NCI-H2227 (cell line): ENCODE measurements at regions not wholly inside any gene's neighbourhood (a gene's known extent, or its start where the extent isn't known, plus 50 kb on each side); places are given as distances from the start of the nearest gene placed in this dataset.

Experiments
- DNase-seq: peaks from one replicate; lab custom pipeline; 2025; ENCODE audit not compliant: unreplicated experiment; lab: John Stamatoyannopoulos, UW

- no peak for DNase-seq
Observed at GRCh38 chr13:89751432-89751930, 1596.0 kb upstream of the MIR17HG start.

- DNase-seq, result no peak
Observed at GRCh38 chr13:89752394-89752793, 1595.1 kb upstream of the MIR17HG start.

DNA sequence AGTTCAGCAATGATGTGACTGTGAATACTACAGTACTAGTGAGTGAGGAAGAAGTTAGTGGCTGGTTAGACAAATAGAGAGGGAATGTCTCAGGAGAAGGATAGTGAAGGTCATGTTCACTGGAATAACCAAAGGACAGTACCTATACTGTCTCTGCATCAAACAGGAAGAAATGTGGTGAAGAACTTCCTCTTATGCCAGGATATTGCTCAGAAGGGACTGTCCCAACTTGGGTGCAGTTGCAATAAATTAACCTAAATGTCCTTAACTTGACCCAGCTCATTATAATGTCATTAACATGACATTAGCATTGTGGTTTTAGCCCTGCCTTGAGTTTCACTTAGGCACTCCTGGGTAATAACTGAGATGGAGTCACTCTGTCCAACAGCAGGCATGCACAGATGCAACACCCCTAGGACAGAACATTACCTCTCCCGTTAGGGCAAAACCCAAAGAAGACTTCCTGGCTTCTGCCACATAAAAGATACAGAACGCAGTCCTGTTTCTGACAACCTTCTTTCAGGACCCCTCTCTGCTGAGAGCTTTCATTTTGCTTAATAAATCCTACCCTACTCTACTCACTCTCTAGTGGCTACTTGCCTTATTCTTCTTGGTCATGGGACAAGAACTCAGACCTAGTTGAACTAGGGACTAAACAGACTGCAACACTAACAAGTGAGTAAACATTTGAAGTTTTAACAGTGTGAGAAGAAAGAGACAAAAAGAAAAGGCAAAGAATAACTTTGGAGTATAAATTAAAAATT is 1591.6 kb upstream of the MIR17HG start:
- DNase-seq, result no peak

- no peak for DNase-seq
Observed at GRCh38 chr13:89763005-89763404, 1584.5 kb upstream of the MIR17HG start.

DNA sequence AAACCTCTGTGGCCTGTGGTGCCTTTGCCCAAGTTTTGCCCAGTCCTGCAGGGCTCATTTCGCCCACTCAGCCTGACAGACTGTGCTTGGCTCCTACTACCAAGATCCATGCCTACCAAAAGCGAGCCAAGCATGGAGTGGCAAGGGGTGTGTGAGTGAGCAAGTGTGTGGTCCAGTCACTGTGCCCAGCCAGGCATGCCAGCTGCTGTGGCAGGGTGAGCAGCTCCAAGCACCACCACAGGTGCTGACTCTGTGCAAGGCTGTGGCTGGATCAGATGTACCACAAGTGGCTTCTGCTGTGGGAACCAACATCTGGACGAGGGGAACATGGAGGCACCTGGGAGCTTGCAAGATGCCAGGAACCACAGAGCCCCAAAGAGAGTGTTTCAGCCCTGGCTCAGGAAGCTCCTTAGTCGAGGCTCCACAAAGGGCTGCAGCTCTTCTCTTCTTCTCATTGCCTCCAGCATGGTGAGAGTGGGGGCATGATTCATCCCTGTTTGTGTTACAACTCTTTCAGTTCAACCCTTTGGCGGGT is 1564.2 kb upstream of the MIR17HG start:
- DNase-seq, result no peak

- DNase-seq, result no peak
Observed at GRCh38 chr13:89784161-89784809, 1563.2 kb upstream of the MIR17HG start.

DNA sequence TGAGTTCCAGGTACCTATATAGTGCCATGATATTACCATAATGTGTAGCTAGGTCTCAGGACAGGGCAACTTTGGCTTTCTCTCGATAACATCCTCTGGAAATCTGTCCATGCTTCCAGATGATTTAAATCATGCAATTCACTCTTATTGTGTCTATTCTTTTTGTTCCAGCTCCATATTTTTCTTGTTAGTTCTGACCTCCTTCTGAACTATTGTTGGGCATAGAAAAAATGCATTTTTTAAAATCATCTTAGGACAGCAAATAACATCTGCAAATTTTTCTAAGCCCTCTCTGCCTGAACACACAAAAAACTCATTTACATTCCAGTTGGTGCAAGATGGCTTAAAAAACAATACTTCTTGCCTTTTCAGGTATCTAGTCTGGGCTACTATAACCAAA is 1561.0 kb upstream of the MIR17HG start:
- DNase-seq, result no peak

DNA sequence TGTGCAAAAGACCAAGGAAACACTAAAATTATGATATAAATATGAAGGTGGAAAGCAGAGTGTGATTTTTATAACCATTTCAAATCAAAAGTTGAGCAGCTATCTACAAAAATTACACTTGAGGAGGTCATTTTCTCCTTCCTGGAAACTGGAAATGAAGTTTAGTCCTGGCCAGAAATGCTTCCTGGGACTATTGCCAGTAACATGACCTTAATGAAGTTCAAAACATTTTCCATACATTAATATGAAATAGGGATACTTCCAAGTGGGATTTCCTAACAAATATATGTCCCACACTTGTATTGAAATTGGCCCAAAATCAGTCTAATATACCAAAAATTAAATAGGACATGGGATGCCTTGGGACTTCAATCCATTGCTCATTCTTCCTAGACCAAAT is 1556.8 kb upstream of the MIR17HG start:
- no peak for DNase-seq

DNA sequence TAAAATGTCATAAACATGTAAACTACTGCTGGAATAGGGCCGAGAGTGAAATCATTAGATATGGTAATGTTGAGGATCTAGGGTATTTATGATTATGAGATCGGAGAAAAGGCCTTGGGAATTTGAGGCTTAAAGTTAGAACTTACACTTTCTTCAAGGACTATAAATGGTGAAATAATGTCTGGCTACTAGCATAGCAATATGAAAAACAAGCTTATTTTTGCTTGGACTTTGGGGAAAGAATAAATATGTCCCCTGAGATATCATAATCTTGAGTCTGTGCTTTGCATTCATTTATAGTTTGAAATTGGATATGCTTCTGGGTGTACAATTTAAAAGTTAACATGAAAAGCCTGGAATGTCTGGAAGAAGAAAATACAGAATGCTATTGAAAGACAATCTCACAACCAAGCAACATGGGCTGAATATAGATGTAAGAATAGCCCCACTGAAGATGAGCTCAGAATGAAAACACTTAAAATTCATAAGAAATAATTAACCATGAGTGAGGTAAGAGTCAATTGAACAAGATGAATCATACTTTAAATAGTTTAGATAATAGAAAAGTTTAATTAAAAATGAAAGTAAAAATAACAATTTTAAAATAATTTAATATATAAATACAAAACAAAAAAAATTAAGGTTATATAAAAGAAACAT is 1555.4 kb upstream of the MIR17HG start:
- no peak for DNase-seq

DNA sequence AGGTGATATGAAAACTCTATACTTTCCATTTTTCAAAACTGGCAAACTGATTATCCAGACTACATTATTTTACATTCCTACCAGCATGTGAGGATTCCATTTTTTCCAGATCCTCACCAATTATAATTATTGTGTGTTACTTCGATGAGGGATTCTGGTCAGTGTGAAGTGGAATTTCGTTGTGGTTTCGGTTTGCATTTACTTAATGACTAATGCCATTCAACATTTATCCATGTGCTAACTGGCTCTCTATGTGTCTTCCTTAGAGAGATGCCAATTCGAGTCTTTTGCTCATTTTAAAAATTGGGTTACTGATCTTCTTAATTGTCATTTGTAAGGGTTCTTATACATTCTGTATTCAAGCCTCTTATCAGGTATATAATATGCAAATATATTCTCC is 1551.3 kb upstream of the MIR17HG start:
- DNase-seq, result no peak

DNA sequence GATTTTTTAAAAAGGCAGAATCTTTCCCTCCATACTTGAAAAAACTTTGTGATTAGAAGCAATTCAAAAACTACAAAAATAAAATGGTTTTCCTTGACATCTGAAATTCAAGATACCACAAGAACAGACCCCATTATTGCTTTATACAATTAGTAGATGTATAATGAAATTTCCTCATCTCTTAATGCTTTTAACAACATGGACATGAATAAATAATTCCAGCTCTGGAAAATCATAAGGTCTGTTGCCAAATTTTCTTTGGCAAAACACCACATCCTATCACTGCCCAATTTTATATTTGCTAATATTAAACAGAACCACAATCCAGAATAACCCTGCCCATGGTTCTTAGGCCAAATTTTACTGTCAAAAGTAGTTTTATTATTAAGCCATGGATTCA is 1543.6 kb upstream of the MIR17HG start:
- DNase-seq, result no peak

GRCh38 chr13:89806594-89806993 is 1540.9 kb upstream of the MIR17HG start:
- DNase-seq, result no peak

GRCh38 chr13:89812856-89813255 is 1534.6 kb upstream of the MIR17HG start:
- no peak for DNase-seq

GRCh38 chr13:89816404-89816803 is 1531.1 kb upstream of the MIR17HG start:
- DNase-seq, result no peak

GRCh38 chr13:89822467-89822866 is 1525.0 kb upstream of the MIR17HG start:
- no peak for DNase-seq

- DNase-seq, result no peak
Observed at GRCh38 chr13:89827552-89827951, 1519.9 kb upstream of the MIR17HG start.

DNA sequence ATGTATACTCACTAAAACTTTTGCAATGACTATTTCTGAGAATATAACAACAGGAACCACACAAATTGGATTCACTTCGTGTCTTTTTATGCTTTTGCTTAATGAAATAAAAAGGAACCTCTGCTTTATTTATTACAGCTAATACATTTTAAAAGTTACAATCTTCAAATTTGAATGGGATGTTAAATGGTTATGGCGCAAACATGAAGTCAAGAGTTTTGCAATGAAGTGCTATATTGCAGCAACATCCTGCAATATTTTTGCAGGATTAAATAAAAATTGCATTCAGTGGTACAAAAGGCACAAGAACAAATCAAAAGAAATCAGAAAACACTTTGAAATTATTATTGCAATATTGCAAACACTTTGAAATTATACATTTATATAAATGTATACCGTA is 1519.0 kb upstream of the MIR17HG start:
- no peak for DNase-seq

GRCh38 chr13:89831157-89831556 is 1516.3 kb upstream of the MIR17HG start:
- no peak for DNase-seq

- DNase-seq, result no peak
Observed at GRCh38 chr13:89832827-89833226, 1514.7 kb upstream of the MIR17HG start.

- no peak for DNase-seq
Observed at GRCh38 chr13:89843621-89844020, 1503.9 kb upstream of the MIR17HG start.

- no peak for DNase-seq
Observed at GRCh38 chr13:89845874-89846273, 1501.6 kb upstream of the MIR17HG start.
